ENCODE measurements at regions not wholly inside any gene's neighbourhood (a gene's known extent, or its start where the extent isn't known, plus 50 kb on each side); places are given as distances from the start of the nearest gene placed in this dataset.

- DNase-seq (ENCODE audit: low spot score in 2 of 2): no peak
- Histone ChIP-seq H3K27ac (no peak overlapping the region), H3K36me3 (no peaks in the 10 kb centered on the region), H3K4me3 (no peak overlapping the region), H3K9me3 (no peaks in the 10 kb centered on the region), H3K27me3 (no peaks in the 10 kb centered on the region), H3K4me1 (no peaks in the 10 kb centered on the region)
- intact Hi-C loops (cut with DNase I): no loop called here
- TF ChIP-seq CTCF (IDR thresholded peaks at IDR 0.05): no peak
Observed at GRCh38 chr15:87408902-87409301, 847.6 kb downstream of the NTRK3 start.

GRCh38 chr15:87403973-87404372 lies 852.6 kb downstream of the NTRK3 start:
- H3K4me3 ChIP-seq: no peak overlapping the region
- H3K4me1 ChIP-seq: no peaks in the 10 kb centered on the region
- no peaks in the 10 kb centered on the region for H3K27me3 ChIP-seq
- intact Hi-C loops (cut with DNase I): no loop called here
- DNase-seq (ENCODE audit: low spot score in 2 of 2): no peak
- no peak for TF ChIP-seq CTCF (IDR thresholded peaks at IDR 0.05)
- H3K27ac ChIP-seq: no peak overlapping the region
- no peaks in the 10 kb centered on the region for H3K9me3 ChIP-seq
- H3K36me3 ChIP-seq: no peaks in the 10 kb centered on the region

- Histone ChIP-seq H3K36me3 (no peaks in the 10 kb centered on the region), H3K4me1 (no peaks in the 10 kb centered on the region), H3K9me3 (no peaks in the 10 kb centered on the region), H3K4me3 (no peak overlapping the region), H3K27ac (no peak overlapping the region), H3K27me3 (no peaks in the 10 kb centered on the region)
- intact Hi-C loops (cut with DNase I): no loop called here
- no peak for DNase-seq (ENCODE audit: low spot score in 2 of 2)
- TF ChIP-seq CTCF (IDR thresholded peaks at IDR 0.05): no peak
Observed at GRCh38 chr15:87401973-87402372, 854.6 kb downstream of the NTRK3 start.

- no peak for DNase-seq (ENCODE audit: low spot score in 2 of 2)
- intact Hi-C loops (cut with DNase I): no loop called here
Observed at GRCh38 chr15:87394676-87395075, 861.9 kb downstream of the NTRK3 start.

GRCh38 chr15:87387766-87388165 lies 868.8 kb downstream of the NTRK3 start:
- Histone ChIP-seq H3K27ac (no peak overlapping the region), H3K9me3 (no peaks in the 10 kb centered on the region), H3K4me1 (no peaks in the 10 kb centered on the region), H3K36me3 (no peaks in the 10 kb centered on the region), H3K27me3 (no peaks in the 10 kb centered on the region), H3K4me3 (no peak overlapping the region)
- intact Hi-C loops (cut with DNase I): no loop called here
- TF ChIP-seq CTCF (IDR thresholded peaks at IDR 0.05): no peak
- DNase-seq (ENCODE audit: low spot score in 2 of 2): no peak

More at GRCh38 chr15:87394676-87395075, 861.9 kb downstream of the NTRK3 start:
- Histone ChIP-seq H3K4me3 (no peak overlapping the region), H3K27me3 (no peaks in the 10 kb centered on the region), H3K9me3 (no peaks in the 10 kb centered on the region), H3K4me1 (no peaks in the 10 kb centered on the region), H3K27ac (no peak overlapping the region), H3K36me3 (no peaks in the 10 kb centered on the region)
- no peak for TF ChIP-seq CTCF (IDR thresholded peaks at IDR 0.05)

- DNase-seq (ENCODE audit: low spot score in 2 of 2): no peak
- Histone ChIP-seq H3K4me3 (no peak overlapping the region), H3K27me3 (no peaks in the 10 kb centered on the region), H3K27ac (no peak overlapping the region), H3K9me3 (peaks cover 0 to 3% of the 10 kb centered on the region in 2 donors), H3K36me3 (no peaks in the 10 kb centered on the region), H3K4me1 (no peaks in the 10 kb centered on the region)
- intact Hi-C loops (cut with DNase I): no loop called here
- TF ChIP-seq CTCF (IDR thresholded peaks at IDR 0.05): no peak
Observed at GRCh38 chr15:87374339-87374738, 882.2 kb downstream of the NTRK3 start.

Data from ascending aorta (tissue), 2 donors.